IMR-90 (cell line): ENCODE measurements at regions not wholly inside any gene's neighbourhood (a gene's known extent, or its start where the extent isn't known, plus 50 kb on each side); places are given as distances from the start of the nearest gene placed in this dataset.
A peak's percentile ranks its signal among the peaks of the same experiment; 100 is the strongest.

Source experiments
- ATAC-seq: fragments of 200-7000 bp; cut with Tn5 transposase; 2 replicates; pipeline ENCODE4 v1.9.1; 2020; ENCODE audit warnings: low read depth, mild to moderate bottlenecking, moderate library complexity
- BruUV-seq: library from RNA; stranded (reverse); fragments of 400-500 nt; replicated peaks from 2 replicates; lab custom pipeline; 2021; lab: Mats Ljungman, UMichigan
- CTCF ChIA-PET: fragments of 300-600 bp; formaldehyde crosslinking; extraction: SDS; loops from one replicate; lab custom pipeline; 2021; ENCODE audit warnings: antibody characterized with exemption; lab: Yijun Ruan, JAX
- POLR2A ChIA-PET: fragments of 300-600 bp; sonication (Branson Sonifier 250); formaldehyde crosslinking; loops from one replicate; lab custom pipeline; 2022; ENCODE audit warnings: antibody characterized with exemption; ENCODE audit not compliant: unreplicated experiment; lab: Charles Lee
- DNase-seq: peaks from one replicate; pipeline ENCODE4 v3.0.0; 2013
- H2AFZ ChIP-seq: replicated peaks from 2 replicates; pipeline ENCODE3; 2013; ENCODE audit warnings: low read length, mild to moderate bottlenecking; ENCODE audit not compliant: poor library complexity
- H2AK5ac ChIP-seq: 2 replicates; pipeline ENCODE4 v1.6.1; 2013; ENCODE audit warnings: low read depth, low read length, inconsistent platforms
- H2AK9ac ChIP-seq: replicated peaks from 2 replicates; pipeline ENCODE3; 2013; ENCODE audit warnings: mild to moderate bottlenecking, low read depth, low read length, moderate library complexity; ENCODE audit not compliant: poor library complexity
- H2BK120ac ChIP-seq: 2 replicates; pipeline ENCODE4 v1.6.1; 2013; ENCODE audit warnings: low read depth, low read length, inconsistent platforms
- H2BK15ac ChIP-seq: 3 replicates; pipeline ENCODE4 v1.6.1; 2013; ENCODE audit warnings: low read depth, low read length, inconsistent platforms
- H2BK20ac ChIP-seq: 2 replicates; pipeline ENCODE4 v1.6.1; 2013; ENCODE audit warnings: low read depth, mild to moderate bottlenecking, inconsistent platforms, low read length, moderate library complexity
- H2BK5ac ChIP-seq: 2 replicates; pipeline ENCODE4 v1.6.1; 2013; ENCODE audit warnings: mild to moderate bottlenecking, low read depth, low read length, inconsistent platforms; ENCODE audit not compliant: poor library complexity, severe bottlenecking
- H3K14ac ChIP-seq: replicated peaks from 2 replicates; pipeline ENCODE4 v1.6.1; 2013; ENCODE audit warnings: low read depth, low read length, inconsistent platforms
- H3K18ac ChIP-seq: 2 replicates; pipeline ENCODE4 v1.6.1; 2013; ENCODE audit warnings: low read depth, low read length, control low read depth
- H3K23ac ChIP-seq: 2 replicates; pipeline ENCODE4 v1.6.1; 2013; ENCODE audit warnings: low read depth, low read length, inconsistent platforms
- H3K27ac ChIP-seq: 2 replicates; pipeline ENCODE4 v1.5.1; 2013; ENCODE audit warnings: mild to moderate bottlenecking, control low read depth, low read length; ENCODE audit not compliant: insufficient read depth
- H3K27me3 ChIP-seq: 2 replicates; pipeline ENCODE4 v1.6.1; 2013; ENCODE audit warnings: low read length; ENCODE audit not compliant: control insufficient read depth, insufficient read depth
- H3K36me3 ChIP-seq: 2 replicates; pipeline ENCODE4 v1.6.1; 2013; ENCODE audit warnings: low read length, mixed read lengths; ENCODE audit not compliant: control insufficient read depth, insufficient read depth
- H3K4ac ChIP-seq: 2 replicates; pipeline ENCODE4 v1.6.1; 2013; ENCODE audit warnings: low read depth, low read length, inconsistent platforms
- H3K4me1 ChIP-seq: 2 replicates; pipeline ENCODE4 v1.6.1; 2013; ENCODE audit warnings: low read length, mixed read lengths; ENCODE audit not compliant: control insufficient read depth, insufficient read depth
- H3K4me2 ChIP-seq: 2 replicates; pipeline ENCODE4 v1.6.1; 2013; ENCODE audit warnings: low read depth, mild to moderate bottlenecking, control low read depth, low read length, moderate library complexity
- H3K4me3 ChIP-seq: 2 replicates; pipeline ENCODE4 v1.5.1; 2013; ENCODE audit warnings: low read depth, mild to moderate bottlenecking, control low read depth, low read length, moderate library complexity; ENCODE audit not compliant: insufficient read depth
- H3K56ac ChIP-seq: 2 replicates; pipeline ENCODE4 v1.6.1; 2013; ENCODE audit warnings: low read length, inconsistent platforms; ENCODE audit not compliant: insufficient read depth; ENCODE audit errors: extremely low read depth
- H3K79me1 ChIP-seq, 2 experiments: 2 replicates each; pipeline ENCODE4 v1.6.1; 2013; ENCODE audit warnings: low read length in 2 of 2, inconsistent platforms in 1 of 2, low read depth in 1 of 2
- H3K9ac ChIP-seq: 2 replicates; pipeline ENCODE4 v1.6.1; 2013; ENCODE audit warnings: low read depth, low read length, control low read depth
- H3K9me1 ChIP-seq: 2 replicates; pipeline ENCODE4 v1.6.1; 2013; ENCODE audit warnings: low read length, inconsistent platforms; ENCODE audit not compliant: insufficient read depth
- H3K9me3 ChIP-seq: 2 replicates; pipeline ENCODE4 v1.6.1; 2013; ENCODE audit warnings: low read length; ENCODE audit not compliant: control insufficient read depth, insufficient read depth
- H4K20me1 ChIP-seq: 2 replicates; pipeline ENCODE4 v1.6.1; 2013; ENCODE audit warnings: low read length, inconsistent platforms; ENCODE audit not compliant: insufficient read depth
- H4K5ac ChIP-seq: 2 replicates; pipeline ENCODE4 v1.6.1; 2013; ENCODE audit warnings: mild to moderate bottlenecking, low read depth, low read length, control low read depth
- H4K8ac ChIP-seq, 2 experiments: 2 replicates each; pipeline ENCODE4 v1.6.1; 2013; ENCODE audit warnings: low read depth in 2 of 2, low read length in 2 of 2, control low read depth in 1 of 2, inconsistent platforms in 1 of 2
- H4K91ac ChIP-seq: 2 replicates; pipeline ENCODE4 v1.6.1; 2013; ENCODE audit warnings: low read depth, low read length, inconsistent platforms; ENCODE audit not compliant: insufficient read depth
- CTCF ChIP-seq: conservative IDR thresholded peaks from 2 replicates; pipeline ENCODE4 v1.5.1; 2012; ENCODE audit warnings: mild to moderate bottlenecking, low read depth, low read length, improper control_type of control experiment
- FOS ChIP-seq: fragments of 150-350 bp; IDR thresholded peaks from 2 replicates; pipeline ENCODE4 v1.6.1; 2016; ENCODE audit warnings: low read depth, low read length
- MAZ ChIP-seq: IDR thresholded peaks from 2 replicates; pipeline ENCODE4 v1.6.1; 2012; ENCODE audit warnings: low read depth, mild to moderate bottlenecking, low read length, improper control_type of control experiment, moderate library complexity, borderline replicate concordance
- POLR2A ChIP-seq: IDR thresholded peaks from 2 replicates; pipeline ENCODE4 v1.6.1; 2012; ENCODE audit warnings: mild to moderate bottlenecking, low read depth, low read length
- RAD21 ChIP-seq: IDR thresholded peaks from 2 replicates; pipeline ENCODE4 v1.6.1; 2012; ENCODE audit warnings: low read length, improper control_type of control experiment
- WGBS, 2 experiments: methylation state at CpG; one replicate each; pipeline versions ENCODE4 v1.1.5 to v1.1.7; 2013; ENCODE audit warnings: missing lambda C conversion rate in 2 of 2; ENCODE audit not compliant: insufficient read length in 1 of 2; ENCODE audit errors: extremely low coverage in 2 of 2; 5-methylcytosine and 5-hydroxymethylcytosine counted together
- dilution Hi-C: fragments of 300-500 bp; cut with HindIII; formaldehyde crosslinking; loops from one replicate; pipeline ENCODE4 v1.14.3; 2018; ENCODE audit warnings: low sequenced_read_pairs; ENCODE audit not compliant: unreplicated experiment
- in situ Hi-C: fragments of 300-500 bp; cut with MboI; formaldehyde crosslinking; loops from 3 replicates; pipeline ENCODE4 v1.14.3; 2019; ENCODE audit warnings: low sequenced_read_pairs, inconsistent platforms, mixed read lengths
- intact Hi-C: fragments of 100-400 bp; cut with micrococcal nuclease; formaldehyde crosslinking; loops from 2 replicates; pipeline ENCODE4 v1.10.0; 2022

GRCh38 chr18:43664487-43665008, 387.3 kb upstream of the SYT4 start:
- dilution Hi-C loops, result no loop called here
- no peak overlapping the region for H2AFZ ChIP-seq
- peak overlapping the region; percentile 42; the same call in 1 of the 2 replicates for H3K4ac ChIP-seq
- peak overlapping the region; percentile 77; the same call in 1 of the 2 replicates for H3K18ac ChIP-seq
- BruUV-seq, result no TSS peak
- H2AK5ac ChIP-seq, result no peak overlapping the region
- 100% methylated on average over 2 of the region's 3 CpGs; no CpG with 5 or more reads in 1 of the 2 experiments for WGBS, 2 experiments
- peak overlapping the region; percentile 1; the same call in 1 of the 2 replicates for H4K5ac ChIP-seq
- peak overlapping the region; percentile 78 for H2BK120ac ChIP-seq
- no peak overlapping the region for H4K91ac ChIP-seq
- H3K4me3 ChIP-seq, result no peak overlapping the region
- DNase-seq (no peak), ATAC-seq (no peak)
- H4K8ac ChIP-seq, result peak overlapping the region in 1 of 2 experiments; percentile 0; a peak in 1 of 4 replicates
- no peak overlapping the region for H2AK9ac ChIP-seq
- POLR2A ChIA-PET, result no interaction called here
- peak overlapping the region; percentile 56 for H2BK5ac ChIP-seq
- in situ Hi-C loops, result no loop called here
- H3K9me1 ChIP-seq, result peaks cover 3% of the 10 kb centered on the region; the same call in 1 of the 2 replicates
- no peak overlapping the region for H3K27ac ChIP-seq
- H2BK20ac ChIP-seq, result peak overlapping the region; percentile 72
- no peaks in the 10 kb centered on the region for H4K20me1 ChIP-seq
- intact Hi-C loops, result loop anchor here (10.0 kb wide), 2 partner anchors 270 to 1570 kb away; no protein-coding TSS in a partner anchor
- peak overlapping the region; percentile 53; the same call in 1 of the 2 replicates for H3K14ac ChIP-seq
- H3K56ac ChIP-seq, result peak overlapping the region; percentile 29; the same call in 1 of the 2 replicates
- CTCF ChIA-PET, result no interaction called here
- peak overlapping the region; percentile 37; the same call in 1 of the 2 replicates for H3K23ac ChIP-seq
- no peak overlapping the region; the same call in 2 of the 3 replicates for H2BK15ac ChIP-seq
- H3K79me1 ChIP-seq, result no peaks in the 10 kb centered on the region
- no peak overlapping the region for H3K9ac ChIP-seq
- no peak overlapping the region; the same call in 1 of the 2 replicates for H3K4me2 ChIP-seq
- no peak for TF ChIP-seq MAZ
- no peak for TF ChIP-seq CTCF
- no peak for TF ChIP-seq FOS
- TF ChIP-seq RAD21, result no peak
- no peak for TF ChIP-seq POLR2A
- H3K9me3 ChIP-seq, result no peaks in the 10 kb centered on the region
- H3K27me3 ChIP-seq, result no peaks in the 10 kb centered on the region
- peaks cover 6% of the 10 kb centered on the region for H3K4me1 ChIP-seq
- no peaks in the 10 kb centered on the region for H3K36me3 ChIP-seq
